GM23248 (cell line): ENCODE measurements at regions not wholly inside any gene's neighbourhood (a gene's known extent, or its start where the extent isn't known, plus 50 kb on each side); places are given as distances from the start of the nearest gene placed in this dataset.

ENCODE experiments used
- EZH2 ChIP-seq: fragments of 200-600 bp; sonication (generic); IDR thresholded peaks from 2 replicates; pipeline ENCODE4 v1.6.1; 2018; ENCODE audit warnings: antibody characterized with exemption, mild to moderate bottlenecking; ENCODE audit not compliant: insufficient read depth, poor library complexity, severe bottlenecking
- EZH2phosphoT487 ChIP-seq: fragments of 200-600 bp; sonication (generic); IDR thresholded peaks from 2 replicates; pipeline ENCODE4 v1.6.1; 2018; ENCODE audit warnings: antibody characterized with exemption, moderate library complexity, mild to moderate bottlenecking, low read depth; ENCODE audit not compliant: insufficient read depth

DNA sequence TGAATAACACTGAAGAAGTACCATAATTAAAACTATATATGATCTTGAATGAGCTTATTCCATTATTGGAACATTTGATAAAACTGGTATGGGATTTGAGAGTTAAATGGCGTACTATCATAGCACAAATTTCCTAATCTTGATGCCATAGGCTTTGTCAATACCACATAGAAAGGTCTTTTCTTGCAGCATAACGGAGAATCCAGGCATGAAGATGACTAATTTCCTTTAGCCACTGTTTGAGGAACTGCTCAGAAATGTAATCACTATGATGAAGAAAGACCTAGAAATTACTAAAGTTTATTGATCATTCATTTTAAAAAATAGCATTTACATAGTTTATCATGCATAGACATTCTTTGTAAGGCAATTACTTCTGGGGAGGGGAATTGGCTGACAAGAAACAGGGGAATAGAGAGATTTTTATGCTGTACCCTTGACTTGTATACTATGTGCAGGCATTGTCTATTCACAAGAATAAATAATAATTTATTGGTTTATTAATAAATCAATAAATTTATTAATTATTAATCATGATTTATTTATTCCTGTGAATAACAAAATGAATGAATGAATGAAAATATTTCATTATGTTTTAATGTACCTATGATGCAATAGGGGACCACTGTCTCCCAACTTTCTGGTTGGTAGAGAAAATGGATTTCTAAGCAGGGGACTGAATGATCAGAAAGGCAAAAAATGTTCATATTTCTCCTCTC is 2676.6 kb downstream of the PCDH9 start:
- no peak for TF ChIP-seq EZH2phosphoT487
- no peak for TF ChIP-seq EZH2
